ENCODE measurements at regions not wholly inside any gene's neighbourhood (a gene's known extent, or its start where the extent isn't known, plus 50 kb on each side); places are given as distances from the start of the nearest gene placed in this dataset.
"Not testable (repeated sequence)": the region's sequence is repeated elsewhere in the genome, so short reads cannot be mapped to it uniquely, and the experiment has no call there.

GRCh38 chr16:55017321-55017720 is 86.7 kb downstream of the IRX5 start:
- H3K27me3 ChIP-seq, result peaks cover 0 to 10% (median 0%) of the 10 kb centered on the region in 3 donors
- no peaks in the 10 kb centered on the region for H3K4me1 ChIP-seq
- H3K9me3 ChIP-seq, result peaks cover 0 to 2% (median 0%) of the 10 kb centered on the region in 4 donors
- no peak overlapping the region for H3K27ac ChIP-seq
- TF ChIP-seq, protein P1, sequence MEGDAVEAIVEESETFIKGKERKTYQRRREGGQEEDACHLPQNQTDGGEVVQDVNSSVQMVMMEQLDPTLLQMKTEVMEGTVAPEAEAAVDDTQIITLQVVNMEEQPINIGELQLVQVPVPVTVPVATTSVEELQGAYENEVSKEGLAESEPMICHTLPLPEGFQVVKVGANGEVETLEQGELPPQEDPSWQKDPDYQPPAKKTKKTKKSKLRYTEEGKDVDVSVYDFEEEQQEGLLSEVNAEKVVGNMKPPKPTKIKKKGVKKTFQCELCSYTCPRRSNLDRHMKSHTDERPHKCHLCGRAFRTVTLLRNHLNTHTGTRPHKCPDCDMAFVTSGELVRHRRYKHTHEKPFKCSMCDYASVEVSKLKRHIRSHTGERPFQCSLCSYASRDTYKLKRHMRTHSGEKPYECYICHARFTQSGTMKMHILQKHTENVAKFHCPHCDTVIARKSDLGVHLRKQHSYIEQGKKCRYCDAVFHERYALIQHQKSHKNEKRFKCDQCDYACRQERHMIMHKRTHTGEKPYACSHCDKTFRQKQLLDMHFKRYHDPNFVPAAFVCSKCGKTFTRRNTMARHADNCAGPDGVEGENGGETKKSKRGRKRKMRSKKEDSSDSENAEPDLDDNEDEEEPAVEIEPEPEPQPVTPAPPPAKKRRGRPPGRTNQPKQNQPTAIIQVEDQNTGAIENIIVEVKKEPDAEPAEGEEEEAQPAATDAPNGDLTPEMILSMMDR (IDR thresholded peaks at IDR 0.05), result no peak
- TF ChIP-seq POLR2A (IDR thresholded peaks at IDR 0.05), result no peak
- no peak for TF ChIP-seq POLR2AphosphoS5 (IDR thresholded peaks at IDR 0.05)
- intact Hi-C loops (cut with DNase I), result no loop called here
- DNase-seq, result no peak
- no peak overlapping the region for H3K4me3 ChIP-seq
- WGBS, 2 donors, result 42 to 54% methylated on average over 6 of the region's 6 CpGs
- no peaks in the 10 kb centered on the region for H3K36me3 ChIP-seq

- 93 to 94% methylated on average over 24 of the region's 24 CpGs for WGBS, 2 donors
- no peak overlapping the region for H3K4me3 ChIP-seq
- H3K27ac ChIP-seq, result no peak overlapping the region
- intact Hi-C loops (cut with DNase I), result no loop called here
- DNase-seq, result no peak
- TF ChIP-seq POLR2A (IDR thresholded peaks at IDR 0.05) (no peak), EP300 (IDR thresholded peaks at IDR 0.05) (no peak), POLR2AphosphoS5 (IDR thresholded peaks at IDR 0.05) (no peak)
- TF ChIP-seq, protein P1 (IDR thresholded peaks at IDR 0.05), result no peak
- no peaks in the 10 kb centered on the region for H3K36me3 ChIP-seq
- H3K4me1 ChIP-seq, result no peaks in the 10 kb centered on the region
- H3K27me3 ChIP-seq, result peaks cover 0 to 10% (median 0%) of the 10 kb centered on the region in 3 donors
- peaks cover 0 to 2% (median 0%) of the 10 kb centered on the region in 4 donors for H3K9me3 ChIP-seq
These were observed 88.2 kb downstream of the IRX5 start for GRCh38 chr16:55018881-55019280.

DNA sequence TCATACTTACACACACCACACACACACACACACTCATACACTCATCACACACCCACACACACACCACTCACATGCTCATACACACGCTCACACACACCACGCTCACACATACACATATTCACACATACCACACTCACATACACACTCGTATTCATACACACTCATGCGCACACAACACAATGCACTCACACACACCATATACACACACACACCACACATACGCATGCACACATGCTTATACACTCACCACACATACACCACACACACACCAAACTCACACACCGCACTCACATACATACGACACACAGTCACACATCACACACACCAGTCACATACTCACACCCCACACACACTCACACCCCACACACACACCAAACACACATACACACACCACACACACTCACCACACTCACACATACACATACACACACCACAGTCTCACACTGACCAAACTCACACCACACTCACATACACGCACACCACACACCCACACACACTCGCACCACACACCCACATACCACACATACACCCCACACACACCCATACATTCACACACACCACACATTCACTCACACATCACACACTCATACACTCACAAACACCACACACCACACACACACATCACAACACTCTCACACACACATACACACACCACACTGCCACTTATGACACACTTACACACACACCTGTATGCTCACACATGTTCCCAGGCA is 88.9 kb downstream of the IRX5 start:
- intact Hi-C loops (cut with DNase I), result no loop called here
- H3K4me1 ChIP-seq, result no peaks in the 10 kb centered on the region
- H3K27me3 ChIP-seq, result peaks cover 0 to 10% (median 0%) of the 10 kb centered on the region in 3 donors
- no peak overlapping the region for H3K27ac ChIP-seq
- peaks cover 0 to 2% (median 0%) of the 10 kb centered on the region in 4 donors for H3K9me3 ChIP-seq
- WGBS, 2 donors, result 97% methylated on average over 9 of the region's 9 CpGs
- no peak overlapping the region for H3K4me3 ChIP-seq
- H3K36me3 ChIP-seq, result no peaks in the 10 kb centered on the region
- no peak for DNase-seq
- no peak for TF ChIP-seq POLR2AphosphoS5 (IDR thresholded peaks at IDR 0.05)
- TF ChIP-seq EP300 (IDR thresholded peaks at IDR 0.05), result no peak
- TF ChIP-seq POLR2A (IDR thresholded peaks at IDR 0.05), result no peak
- TF ChIP-seq, protein P1 (IDR thresholded peaks at IDR 0.05), result no peak

DNA sequence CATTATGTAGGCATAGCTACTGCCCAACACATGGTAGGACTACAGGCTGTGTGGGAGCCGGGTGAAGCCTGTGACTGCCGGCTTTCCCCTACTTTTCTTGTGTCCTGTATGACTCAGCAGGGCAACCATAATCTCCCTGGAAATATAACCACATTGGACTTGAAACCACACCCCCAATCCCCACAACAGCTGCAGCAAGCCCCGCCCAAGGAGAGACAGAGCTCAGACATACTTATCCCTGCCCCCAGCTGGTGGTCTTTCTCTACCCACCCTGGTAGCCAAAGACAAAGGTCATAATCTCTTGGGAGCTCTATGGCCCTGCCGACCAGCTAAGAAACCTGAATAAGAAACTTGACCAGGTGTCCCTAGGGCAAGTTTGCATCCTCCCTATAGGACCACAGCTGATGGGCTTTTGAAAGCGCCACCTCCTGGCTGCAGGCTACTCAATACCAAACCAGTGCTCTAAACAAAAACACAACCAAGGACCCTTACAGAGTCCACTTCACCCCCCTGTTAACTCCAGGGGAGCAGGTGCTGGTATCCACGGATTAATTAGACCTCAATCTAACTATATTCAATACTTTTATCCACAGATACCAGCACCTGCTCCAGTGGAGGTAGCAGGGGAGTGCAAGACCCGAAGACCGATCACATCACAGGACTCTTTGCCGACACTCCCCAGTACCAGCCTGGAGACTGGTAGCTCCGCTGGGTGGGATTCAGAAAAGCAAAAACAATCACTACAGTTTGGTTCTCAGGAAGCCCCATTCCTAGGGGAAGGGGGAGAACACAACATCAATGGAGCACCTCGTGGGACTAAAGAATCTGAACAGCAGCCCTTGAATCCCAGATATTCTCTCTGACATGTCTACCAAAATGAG is 91.2 kb downstream of the IRX5 start:
- H3K36me3 ChIP-seq, result no peaks in the 10 kb centered on the region
- no peak for DNase-seq
- TF ChIP-seq, protein P1 (IDR thresholded peaks at IDR 0.05), result no peak
- no peak for TF ChIP-seq POLR2A (IDR thresholded peaks at IDR 0.05)
- TF ChIP-seq POLR2AphosphoS5 (IDR thresholded peaks at IDR 0.05), result no peak
- no peak for TF ChIP-seq EP300 (IDR thresholded peaks at IDR 0.05)
- H3K4me3 ChIP-seq, result no peak overlapping the region
- H3K27ac ChIP-seq, result no peak overlapping the region
- H3K27me3 ChIP-seq, result peaks cover 0 to 10% (median 0%) of the 10 kb centered on the region in 3 donors
- H3K9me3 ChIP-seq, result peaks cover 0 to 2% (median 0%) of the 10 kb centered on the region in 4 donors
- intact Hi-C loops (cut with DNase I), result no loop called here
- WGBS, 2 donors, result 38 to 54% methylated on average over 11 of the region's 11 CpGs
- H3K4me1 ChIP-seq, result no peaks in the 10 kb centered on the region

DNA sequence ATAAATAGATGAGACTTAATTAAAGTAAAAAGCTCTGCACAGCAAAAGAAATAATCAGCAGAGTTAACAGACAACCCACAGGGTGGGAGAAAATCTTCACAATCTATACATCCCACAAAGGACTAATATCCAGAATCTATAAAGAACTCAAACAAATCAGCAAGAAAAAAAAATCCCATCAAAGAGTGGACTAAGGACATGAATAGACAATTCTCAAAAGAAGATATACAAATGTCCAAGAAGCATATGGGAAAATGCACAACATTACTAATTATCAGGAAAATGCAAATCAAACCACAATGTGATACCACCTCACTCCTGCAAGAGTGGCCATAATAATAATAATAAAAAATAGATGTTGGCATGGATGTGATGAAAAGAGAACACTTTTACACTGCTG is 96.6 kb downstream of the IRX5 start:
- H3K27me3 ChIP-seq; H3K36me3 ChIP-seq; H3K27ac ChIP-seq; H3K4me1 ChIP-seq; H3K4me3 ChIP-seq; intact Hi-C loops (cut with DNase I); DNase-seq; H3K9me3 ChIP-seq: not testable (repeated sequence)

Data from sigmoid colon (tissue), 6 donors.